SK-N-DZ (cell line): ENCODE measurements at regions not wholly inside any gene's neighbourhood (a gene's known extent, or its start where the extent isn't known, plus 50 kb on each side); places are given as distances from the start of the nearest gene placed in this dataset.
"Not testable (repeated sequence)": the region's sequence is repeated elsewhere in the genome, so short reads cannot be mapped to it uniquely, and the experiment has no call there.

Experiments
- DNase-seq: peaks from one replicate; pipeline ENCODE4 v3.0.0-alpha.2; 2015; ENCODE audit warnings: low spot score

- DNase-seq, result no peak
These were observed 1496.1 kb upstream of the C9orf72 start for GRCh38 chr9:29069376-29069775.

DNA sequence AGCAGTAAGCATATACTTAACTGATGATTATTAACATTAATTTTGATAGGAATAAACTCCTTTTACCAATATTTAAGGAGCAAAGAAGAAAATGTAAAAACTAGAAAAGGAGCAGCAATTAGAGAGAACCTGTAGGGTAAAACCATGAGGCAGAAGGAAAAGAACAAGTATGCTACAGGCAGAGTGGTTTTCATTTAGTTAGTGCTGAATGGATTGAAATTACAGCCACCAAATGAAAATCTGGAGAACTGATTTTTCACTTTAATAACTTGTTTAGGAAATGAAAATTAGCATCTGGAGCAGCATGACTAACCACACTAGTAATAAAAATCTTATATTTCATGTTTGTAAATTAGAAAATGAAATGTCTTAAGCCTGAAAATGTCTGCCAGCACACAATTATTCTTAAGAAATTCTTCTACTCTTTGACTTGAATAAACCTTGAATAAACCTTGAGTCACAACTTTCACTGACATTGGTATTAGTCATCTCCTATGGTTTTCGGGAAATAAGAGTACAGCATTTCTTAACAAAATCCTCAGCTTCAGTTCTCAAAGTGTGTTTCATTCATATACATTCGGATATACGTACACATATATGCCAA lies 1504.9 kb upstream of the C9orf72 start:
- DNase-seq, result no peak

DNA sequence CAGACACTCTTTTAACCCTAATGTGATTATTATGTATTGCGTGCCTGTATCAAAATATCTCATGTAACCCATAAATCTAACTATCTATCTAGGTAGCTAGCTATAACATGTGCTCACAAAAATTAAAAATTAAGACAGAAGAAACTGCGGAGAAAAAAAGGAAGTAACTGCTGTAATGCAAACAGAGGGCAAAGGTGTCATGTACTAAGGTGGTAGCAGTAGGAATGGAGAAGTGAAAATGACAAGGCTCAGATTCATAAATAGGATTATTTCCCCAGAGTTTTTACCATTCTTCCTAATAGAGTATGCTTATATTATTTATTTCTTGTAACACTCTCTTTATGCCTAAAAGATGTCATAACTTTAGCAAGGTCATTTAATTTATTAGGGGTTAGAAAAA lies 1527.5 kb upstream of the C9orf72 start:
- no peak for DNase-seq

DNA sequence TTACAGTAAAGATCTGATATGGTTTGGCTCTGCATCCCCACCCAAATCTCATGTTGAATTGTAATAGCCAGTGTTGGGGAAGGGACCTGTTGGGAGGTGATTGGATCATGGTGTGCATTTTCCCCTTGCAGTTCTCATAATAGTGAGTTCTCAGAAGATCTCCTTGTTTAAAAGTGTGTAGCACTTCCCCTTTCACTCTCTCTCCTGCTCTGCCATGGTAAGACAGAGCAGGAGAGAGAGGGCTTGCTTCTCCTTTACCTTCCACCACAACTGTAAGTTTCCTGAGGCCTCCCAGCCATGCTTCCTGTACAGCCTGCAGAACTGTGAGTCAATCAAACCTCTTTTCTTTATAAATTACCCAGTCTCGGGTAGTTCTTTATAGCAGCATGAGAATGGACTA lies 1530.9 kb upstream of the C9orf72 start:
- DNase-seq, result not testable (repeated sequence)

- DNase-seq, result no peak
These were observed 1545.3 kb upstream of the C9orf72 start for GRCh38 chr9:29118555-29118954.

GRCh38 chr9:29126783-29127182 lies 1553.5 kb upstream of the C9orf72 start:
- no peak for DNase-seq

DNA sequence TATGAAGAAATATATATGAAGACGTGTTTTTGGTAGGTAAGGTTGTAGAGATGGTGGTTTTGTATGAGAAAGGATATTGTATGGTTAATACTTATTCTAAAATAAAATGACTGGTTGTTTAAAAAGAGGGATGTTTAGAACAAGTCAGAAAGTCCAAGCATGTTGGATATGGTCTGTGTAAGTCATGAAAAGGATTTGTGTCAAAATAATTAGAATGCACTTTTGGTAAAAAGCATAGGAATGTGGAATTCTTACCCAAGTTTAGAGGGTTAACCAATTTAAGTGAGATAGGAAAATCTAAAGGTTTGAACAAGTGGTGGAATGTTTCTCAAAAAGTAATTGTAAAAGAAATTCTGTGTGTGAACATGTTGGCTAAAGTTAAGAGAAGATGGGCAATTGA lies 1556.5 kb upstream of the C9orf72 start:
- no peak for DNase-seq

DNA sequence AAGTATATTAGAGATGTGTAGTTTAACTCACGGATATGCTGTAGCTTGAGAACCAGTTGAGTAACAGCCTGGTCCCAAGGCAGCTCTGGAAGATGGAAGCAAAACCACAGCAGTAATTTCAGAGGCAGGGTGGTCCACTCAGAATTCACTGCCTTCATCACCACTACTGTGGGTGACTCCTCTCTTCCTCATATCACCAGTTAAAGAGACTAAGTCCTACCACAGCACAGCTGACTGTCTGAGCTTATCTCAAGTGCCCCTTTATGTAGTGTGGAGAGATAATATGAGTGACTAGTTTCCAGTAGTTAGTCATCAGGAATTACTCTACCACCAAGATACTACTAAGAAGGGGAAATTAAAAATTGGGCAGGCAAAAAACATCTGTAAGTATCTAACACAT lies 1571.2 kb upstream of the C9orf72 start:
- no peak for DNase-seq

GRCh38 chr9:29150606-29151005 lies 1577.3 kb upstream of the C9orf72 start:
- no peak for DNase-seq

GRCh38 chr9:29160763-29161353 lies 1587.6 kb upstream of the C9orf72 start:
- no peak for DNase-seq

- DNase-seq, result no peak
These were observed 1600.9 kb upstream of the C9orf72 start for GRCh38 chr9:29174136-29174535.

DNA sequence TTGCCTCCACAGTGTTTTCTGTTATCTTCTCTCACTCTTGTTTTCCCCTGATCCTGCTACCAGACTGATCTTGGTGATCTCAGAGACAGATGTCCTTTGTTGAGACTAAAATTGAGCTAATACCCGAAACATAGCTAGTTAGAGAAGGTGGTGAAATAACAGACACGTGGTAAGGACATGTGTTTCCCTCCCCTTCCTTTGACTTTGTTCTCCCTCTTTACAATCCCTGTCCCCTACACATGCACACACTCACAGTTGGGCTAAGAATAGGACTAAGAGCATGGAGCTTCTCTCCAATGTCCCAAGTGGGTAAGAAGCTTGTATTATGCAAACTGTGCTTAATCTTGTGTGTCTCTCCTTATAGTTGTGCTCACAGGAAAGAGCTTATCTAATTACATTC lies 1603.0 kb upstream of the C9orf72 start:
- DNase-seq, result no peak

DNA sequence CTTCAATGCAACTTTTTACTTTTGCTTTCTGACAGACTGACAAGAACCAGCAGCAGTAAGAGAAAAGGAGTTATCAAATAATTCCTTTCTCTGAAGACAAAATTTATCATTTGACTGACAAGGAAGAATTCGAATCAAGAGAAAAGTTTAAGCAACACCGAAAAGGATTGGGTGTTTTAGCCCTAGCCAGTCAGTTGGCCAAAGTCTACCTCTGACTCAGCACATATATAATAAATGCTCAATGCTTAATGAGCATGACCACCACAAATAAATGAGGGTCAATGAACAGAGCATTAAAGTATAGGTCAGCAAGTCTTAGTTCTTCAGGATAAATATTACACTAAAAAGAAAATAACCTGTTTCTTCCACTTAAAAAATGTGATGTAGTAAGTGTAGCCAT lies 1603.5 kb upstream of the C9orf72 start:
- DNase-seq, result no peak

- DNase-seq, result no peak
These were observed 1610.7 kb upstream of the C9orf72 start for GRCh38 chr9:29183971-29184370.

DNA sequence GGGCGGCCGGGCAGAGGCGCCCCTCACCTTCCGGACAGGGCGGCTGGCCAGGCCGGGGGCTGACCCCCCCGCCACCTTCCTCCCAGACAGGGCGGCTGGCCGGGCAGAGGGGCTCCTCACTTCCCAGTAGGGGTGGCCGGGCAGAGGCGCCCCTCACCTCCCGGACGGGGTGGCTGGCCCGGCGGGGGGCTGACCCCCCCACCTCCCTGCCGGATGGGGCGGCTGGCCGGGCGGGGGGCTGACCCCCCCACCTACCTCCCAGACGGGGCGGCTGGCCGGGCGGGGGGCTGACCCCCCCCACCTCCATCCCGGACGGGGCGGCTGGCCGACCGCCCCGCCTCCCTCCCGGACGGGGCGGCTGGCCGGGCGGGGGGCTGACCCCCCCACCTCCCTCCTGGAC lies 1615.5 kb upstream of the C9orf72 start:
- DNase-seq, result not testable (repeated sequence)

GRCh38 chr9:29189221-29189620 lies 1615.9 kb upstream of the C9orf72 start:
- DNase-seq, result not testable (repeated sequence)

DNA sequence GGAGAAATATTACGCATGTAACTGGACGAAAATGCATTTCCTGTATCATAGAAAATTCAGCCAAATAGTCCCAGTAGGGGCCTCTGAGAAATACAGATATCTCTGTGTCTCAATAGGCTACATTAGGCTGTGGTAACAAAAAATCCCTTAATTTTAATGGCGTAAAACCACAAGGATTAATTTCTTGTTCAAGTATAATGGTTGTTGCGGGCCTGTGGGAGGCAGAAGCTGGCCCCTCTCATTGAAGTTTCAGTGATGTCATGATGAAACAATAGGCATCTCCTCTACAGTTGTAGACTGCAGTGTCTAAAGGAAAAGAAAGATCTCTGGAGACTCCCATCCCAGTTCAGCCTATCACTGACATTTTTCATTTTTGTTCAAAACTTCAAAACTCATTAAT lies 1625.6 kb upstream of the C9orf72 start:
- no peak for DNase-seq

GRCh38 chr9:29199975-29200374 lies 1626.7 kb upstream of the C9orf72 start:
- DNase-seq, result peak; percentile 4

GRCh38 chr9:29200650-29201049 lies 1627.4 kb upstream of the C9orf72 start:
- no peak for DNase-seq

DNA sequence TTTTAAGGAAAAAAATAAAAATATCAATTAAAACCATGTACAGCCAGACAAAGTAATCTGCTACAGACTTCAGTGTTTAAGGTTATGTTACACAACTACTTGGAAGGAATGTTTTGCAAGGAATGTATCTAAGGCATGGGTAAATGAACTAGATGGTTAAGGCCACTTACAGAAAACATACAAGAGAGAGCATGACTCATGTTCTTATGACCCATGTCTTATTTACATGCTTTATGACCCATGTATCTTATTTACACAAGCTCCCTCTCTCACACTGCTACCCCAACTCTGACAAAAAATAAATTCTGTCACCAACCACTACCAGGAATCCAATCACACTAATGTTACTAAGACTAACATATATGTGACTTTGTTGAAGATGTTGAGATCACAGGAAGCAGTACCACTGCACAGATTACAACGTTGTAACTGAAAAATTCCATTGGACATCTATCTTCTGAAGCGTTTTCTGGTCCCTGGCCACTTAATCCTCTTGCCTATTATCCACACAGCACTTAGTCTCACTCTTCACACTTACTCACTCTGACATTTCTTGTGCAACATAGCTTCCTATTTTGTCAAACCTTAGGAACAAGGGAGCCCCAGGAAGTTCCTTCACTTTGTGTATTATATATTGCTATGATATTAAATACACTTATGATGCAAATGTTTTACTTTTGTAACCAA lies 1630.1 kb upstream of the C9orf72 start:
- DNase-seq, result no peak

- DNase-seq, result peak; percentile 1
These were observed 1635.4 kb upstream of the C9orf72 start for GRCh38 chr9:29208670-29209069.

DNA sequence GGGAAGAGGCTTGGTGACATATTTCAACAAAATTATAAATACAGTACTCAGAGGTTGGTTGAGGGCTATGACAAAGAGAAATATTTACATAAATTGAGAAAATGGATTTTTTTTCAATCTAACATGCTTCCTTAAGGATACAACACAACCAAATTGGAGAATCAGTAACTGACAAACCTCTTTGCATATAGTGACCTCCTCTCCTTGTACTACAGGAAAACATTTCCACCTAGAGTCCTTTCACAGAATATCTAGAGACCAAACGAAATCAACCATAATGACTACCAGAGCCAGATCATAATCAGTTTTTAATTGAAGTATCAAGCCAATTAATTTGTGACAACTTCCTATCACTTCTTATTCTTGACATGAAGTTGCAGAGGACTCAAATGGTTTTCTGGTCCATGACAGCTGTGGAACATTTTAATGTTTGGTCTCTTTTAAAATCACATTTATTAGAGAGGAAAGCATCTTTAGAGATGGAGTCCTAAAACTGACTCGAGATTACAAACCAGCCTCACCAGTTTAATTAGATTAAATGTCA lies 1636.5 kb upstream of the C9orf72 start:
- peak; percentile 27 for DNase-seq

DNA sequence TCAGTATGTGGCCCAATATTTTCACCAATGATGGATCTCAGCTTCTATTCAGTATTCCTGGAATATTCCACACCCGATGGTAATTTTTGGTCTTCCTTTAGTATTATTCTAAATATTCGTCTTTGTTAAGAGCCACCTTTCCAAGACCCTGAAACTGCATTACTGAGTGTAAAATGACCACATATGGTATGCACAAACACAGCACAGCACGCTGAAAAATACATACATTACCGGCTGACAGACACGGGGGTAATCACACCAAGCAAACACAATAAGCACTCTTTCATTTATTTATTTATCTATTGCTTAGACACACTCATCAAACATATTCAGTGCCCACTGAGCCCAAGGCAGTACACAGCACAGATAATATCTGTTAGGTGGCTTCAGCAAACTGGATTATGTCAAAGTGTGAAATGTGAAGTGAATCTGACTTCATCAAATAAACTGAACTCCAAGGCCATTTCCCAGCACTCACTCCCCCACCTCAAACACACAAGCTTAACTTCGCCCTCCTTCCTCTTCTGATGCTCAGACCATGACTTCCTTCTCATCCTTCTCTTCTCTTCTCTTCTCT lies 1637.8 kb upstream of the C9orf72 start:
- DNase-seq, result peak; percentile 60
